ENCODE measurements at regions not wholly inside any gene's neighbourhood (a gene's known extent, or its start where the extent isn't known, plus 50 kb on each side); places are given as distances from the start of the nearest gene placed in this dataset.

GRCh38 chr20:57890202-57890800, 180.5 kb upstream of the PMEPA1 start:
- TF ChIP-seq POLR2A (IDR thresholded peaks at IDR 0.05) (no peak), CTCF (IDR thresholded peaks at IDR 0.05) (no peak)
